Stimulated activated CD8-positive, alpha-beta memory T cell treated with anti-CD3 and anti-CD28 coated beads, Interleukin-12 subunit alpha, Interleukin-12 subunit beta, amount 100 ng/mL, for 1 hour (primary cell): ENCODE measurements at regions not wholly inside any gene's neighbourhood (a gene's known extent, or its start where the extent isn't known, plus 50 kb on each side); places are given as distances from the start of the nearest gene placed in this dataset.
"Not testable (repeated sequence)": the region's sequence is repeated elsewhere in the genome, so short reads cannot be mapped to it uniquely, and the experiment has no call there.

ENCODE experiments used
- DNase-seq: peaks from one replicate; pipeline ENCODE4 v3.0.0-alpha.2; 2020; ENCODE audit warnings: low read depth

GRCh38 chr4:82247629-82248028 is 126.2 kb downstream of the HNRNPD start:
- no peak for DNase-seq

GRCh38 chr4:82247171-82247570 is 126.6 kb downstream of the HNRNPD start:
- DNase-seq: no peak

- no peak for DNase-seq
Observed at GRCh38 chr4:82241534-82241933, 132.3 kb downstream of the HNRNPD start.

- DNase-seq: no peak
Observed at GRCh38 chr4:82240410-82240809, 133.4 kb downstream of the HNRNPD start.

GRCh38 chr4:82237142-82237541 is 136.6 kb downstream of the HNRNPD start:
- DNase-seq: not testable (repeated sequence)

- no peak for DNase-seq
Observed at GRCh38 chr4:82235346-82235745, 138.4 kb downstream of the HNRNPD start.

- no peak for DNase-seq
Observed at GRCh38 chr4:82232891-82233290, 140.9 kb downstream of the HNRNPD start.

GRCh38 chr4:82231806-82232205 is 142.0 kb downstream of the HNRNPD start:
- no peak for DNase-seq

GRCh38 chr4:82230306-82230705 is 143.5 kb downstream of the HNRNPD start:
- no peak for DNase-seq

- no peak for DNase-seq
Observed at GRCh38 chr4:82225030-82225429, 148.8 kb downstream of the HNRNPD start.

- DNase-seq: no peak
Observed at GRCh38 chr4:82223715-82224114, 150.1 kb downstream of the HNRNPD start.

- no peak for DNase-seq
Observed at GRCh38 chr4:82219346-82219745, 154.4 kb downstream of the HNRNPD start.

- no peak for DNase-seq
Observed at GRCh38 chr4:82217986-82218715, 155.6 kb downstream of the HNRNPD start.

GRCh38 chr4:82216219-82216618 is 157.6 kb downstream of the HNRNPD start:
- DNase-seq: no peak

- DNase-seq: no peak
Observed at GRCh38 chr4:82215800-82216199, 158.0 kb downstream of the HNRNPD start.

GRCh38 chr4:82215039-82215438 is 158.8 kb downstream of the HNRNPD start:
- no peak for DNase-seq

- DNase-seq: no peak
Observed at GRCh38 chr4:82213485-82214417, 160.0 kb downstream of the HNRNPD start.

GRCh38 chr4:82201805-82202641 is 171.8 kb downstream of the HNRNPD start:
- DNase-seq: no peak

- no peak for DNase-seq
Observed at GRCh38 chr4:82201303-82201702, 172.5 kb downstream of the HNRNPD start.

GRCh38 chr4:82200046-82200445 is 173.7 kb downstream of the HNRNPD start:
- DNase-seq: no peak

GRCh38 chr4:82194329-82194728 is 179.5 kb downstream of the HNRNPD start:
- no peak for DNase-seq

- DNase-seq: no peak
Observed at GRCh38 chr4:82192017-82192673, 181.6 kb downstream of the HNRNPD start.
